SU-DHL-6 (cell line): ENCODE measurements at regions not wholly inside any gene's neighbourhood (a gene's known extent, or its start where the extent isn't known, plus 50 kb on each side); places are given as distances from the start of the nearest gene placed in this dataset.

Source experiments
- H2AFZ ChIP-seq: fragments of 200-600 bp; sonication (generic); 2 replicates; pipeline ENCODE4 v1.6.1; 2014; ENCODE audit warnings: low read depth, mild to moderate bottlenecking, moderate library complexity, mixed read lengths, antibody characterized with exemption, low read length; ENCODE audit not compliant: severe bottlenecking
- H3F3A ChIP-seq: fragments of 200-600 bp; shearing (Covaris generic); 2 replicates; pipeline ENCODE4 v1.6.0; 2016; ENCODE audit warnings: antibody characterized with exemption, mild to moderate bottlenecking; ENCODE audit not compliant: insufficient read depth
- H3K27ac ChIP-seq: fragments of 200-600 bp; sonication (generic); 2 replicates; pipeline ENCODE4 v1.5.1; 2016; ENCODE audit warnings: low read depth, mild to moderate bottlenecking, low read length, moderate library complexity, mixed read lengths
- H3K27me3 ChIP-seq: fragments of 200-600 bp; sonication (generic), shearing (Covaris generic); 2 replicates; pipeline ENCODE4 v1.6.0; 2014; ENCODE audit warnings: mild to moderate bottlenecking, low read length
- H3K36me3 ChIP-seq: fragments of 200-600 bp; sonication (generic); 2 replicates; pipeline ENCODE4 v1.6.1; 2014; ENCODE audit warnings: mild to moderate bottlenecking, low read length, mixed read lengths
- H3K4me2 ChIP-seq: fragments of 300-600, 200-600 bp; shearing (Covaris generic), sonication (generic); 2 replicates; pipeline ENCODE4 v1.6.0; 2014; ENCODE audit warnings: low read length, low read depth, mild to moderate bottlenecking; ENCODE audit not compliant: poor library complexity, severe bottlenecking
- H3K4me3 ChIP-seq: fragments of 200-600 bp; sonication (generic); 2 replicates; pipeline ENCODE4 v1.5.1; 2014; ENCODE audit warnings: antibody characterized with exemption, low read length, mild to moderate bottlenecking, mixed read lengths; ENCODE audit not compliant: insufficient read depth, poor library complexity, severe bottlenecking
- H3K79me2 ChIP-seq: fragments of 200-600 bp; sonication (generic); 2 replicates; pipeline ENCODE4 v1.6.1; 2014; ENCODE audit warnings: mild to moderate bottlenecking, low read length, moderate library complexity; ENCODE audit not compliant: insufficient read depth
- H3K9ac ChIP-seq: fragments of 200-600 bp; sonication (generic); 2 replicates; pipeline ENCODE4 v1.7.0; 2014; ENCODE audit warnings: mild to moderate bottlenecking, low read length
- H3K9me2 ChIP-seq: fragments of 200-600 bp; sonication (generic); replicated peaks from 2 replicates; pipeline ENCODE4 v1.6.1; 2014; ENCODE audit warnings: low read length; ENCODE audit not compliant: insufficient read depth
- H3K9me3 ChIP-seq: fragments of 200-600 bp; sonication (generic); 2 replicates; pipeline ENCODE4 v1.6.1; 2014; ENCODE audit warnings: low read length, mixed read lengths; ENCODE audit not compliant: insufficient read depth
- H4K20me1 ChIP-seq: fragments of 200-600 bp; sonication (generic); 2 replicates; pipeline ENCODE4 v1.6.1; 2014; ENCODE audit warnings: low read depth, mild to moderate bottlenecking, antibody characterized with exemption, low read length, moderate library complexity, mixed read lengths
- EZH2phosphoT487 ChIP-seq: fragments of 200-600 bp; sonication (generic), shearing (Covaris generic); conservative IDR thresholded peaks from 2 replicates; pipeline ENCODE4 v1.6.1; 2018; ENCODE audit warnings: mild to moderate bottlenecking, antibody characterized with exemption, low read length, moderate library complexity, mixed read lengths
- TF ChIP-seq, protein P1 (sequence below): fragments of 200-600 bp; sonication (generic); IDR thresholded peaks from one replicate; pipeline ENCODE4 v1.5.1; 2017; ENCODE audit warnings: antibody characterized with exemption, mild to moderate bottlenecking, low read length, moderate library complexity; ENCODE audit not compliant: insufficient read depth, poor library complexity, severe bottlenecking

DNA sequence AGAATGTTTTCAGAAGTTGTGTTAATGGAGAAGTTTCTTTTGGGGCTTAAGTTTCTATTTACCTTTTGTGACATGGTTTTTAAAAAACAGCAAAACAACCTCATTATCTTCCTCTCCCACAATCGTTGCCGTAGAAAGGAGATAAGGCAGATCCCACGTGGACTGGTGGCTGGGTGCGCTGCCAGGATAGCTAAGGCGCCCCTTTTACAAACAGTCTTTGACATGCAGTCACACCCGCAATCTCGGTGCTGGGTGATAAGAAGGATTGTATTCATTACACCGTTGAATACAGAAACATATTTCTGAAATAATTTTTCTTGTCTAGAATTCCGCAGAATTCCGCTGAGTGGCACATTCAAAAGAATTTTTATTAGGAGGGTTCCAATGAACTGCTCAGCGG is 271.1 kb downstream of the UQCRFS1 start:
- H4K20me1 ChIP-seq: no peaks in the 10 kb centered on the region
- H3K36me3 ChIP-seq: no peaks in the 10 kb centered on the region
- no peak overlapping the region for H3K4me3 ChIP-seq
- no peak overlapping the region for H3K4me2 ChIP-seq
- no peaks in the 10 kb centered on the region for H3K27me3 ChIP-seq
- H3K9me3 ChIP-seq: no peaks in the 10 kb centered on the region
- no peak overlapping the region for H3K9ac ChIP-seq
- no peaks in the 10 kb centered on the region for H3K79me2 ChIP-seq
- no peaks in the 10 kb centered on the region for H3F3A ChIP-seq
- H3K27ac ChIP-seq: no peak overlapping the region
- TF ChIP-seq, protein P1, sequence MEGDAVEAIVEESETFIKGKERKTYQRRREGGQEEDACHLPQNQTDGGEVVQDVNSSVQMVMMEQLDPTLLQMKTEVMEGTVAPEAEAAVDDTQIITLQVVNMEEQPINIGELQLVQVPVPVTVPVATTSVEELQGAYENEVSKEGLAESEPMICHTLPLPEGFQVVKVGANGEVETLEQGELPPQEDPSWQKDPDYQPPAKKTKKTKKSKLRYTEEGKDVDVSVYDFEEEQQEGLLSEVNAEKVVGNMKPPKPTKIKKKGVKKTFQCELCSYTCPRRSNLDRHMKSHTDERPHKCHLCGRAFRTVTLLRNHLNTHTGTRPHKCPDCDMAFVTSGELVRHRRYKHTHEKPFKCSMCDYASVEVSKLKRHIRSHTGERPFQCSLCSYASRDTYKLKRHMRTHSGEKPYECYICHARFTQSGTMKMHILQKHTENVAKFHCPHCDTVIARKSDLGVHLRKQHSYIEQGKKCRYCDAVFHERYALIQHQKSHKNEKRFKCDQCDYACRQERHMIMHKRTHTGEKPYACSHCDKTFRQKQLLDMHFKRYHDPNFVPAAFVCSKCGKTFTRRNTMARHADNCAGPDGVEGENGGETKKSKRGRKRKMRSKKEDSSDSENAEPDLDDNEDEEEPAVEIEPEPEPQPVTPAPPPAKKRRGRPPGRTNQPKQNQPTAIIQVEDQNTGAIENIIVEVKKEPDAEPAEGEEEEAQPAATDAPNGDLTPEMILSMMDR: no peak
- TF ChIP-seq EZH2phosphoT487: no peak
- H2AFZ ChIP-seq: no peak overlapping the region
- H3K9me2 ChIP-seq: no peaks in the 10 kb centered on the region

DNA sequence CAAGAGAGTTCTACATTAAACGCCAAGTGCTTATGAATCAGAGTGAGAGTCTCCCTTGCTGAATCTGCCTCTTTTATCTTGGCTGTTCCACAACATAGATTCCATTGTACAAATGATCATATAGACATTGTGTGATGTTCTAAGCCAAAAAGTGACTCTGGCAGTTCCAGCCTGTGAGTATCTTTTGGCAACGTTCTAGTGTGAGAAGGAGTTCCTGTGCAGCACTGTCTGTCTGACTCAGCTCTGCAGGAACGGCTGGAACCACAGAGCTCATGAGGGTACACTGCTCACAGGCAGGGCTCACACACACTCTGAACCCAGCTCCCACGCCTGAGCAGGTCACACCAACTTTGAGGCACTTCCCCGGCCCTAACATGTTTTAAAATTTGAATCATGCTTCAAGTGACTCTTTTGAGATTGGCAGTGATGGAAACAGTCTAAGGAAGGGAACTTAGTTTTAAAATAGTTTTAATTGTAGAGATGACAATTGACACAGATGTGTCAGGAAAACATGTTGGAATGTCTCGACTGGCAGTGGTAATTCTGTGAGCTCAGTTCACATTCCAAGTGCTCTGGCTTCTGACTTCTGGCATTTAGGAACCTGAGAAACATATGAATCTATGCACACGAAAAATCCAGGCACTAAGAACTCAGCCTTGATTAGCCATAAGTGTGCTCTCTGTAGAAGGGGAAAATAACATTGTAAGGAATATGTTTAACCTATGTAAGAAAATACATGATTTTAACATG is 272.0 kb downstream of the UQCRFS1 start:
- no peaks in the 10 kb centered on the region for H3F3A ChIP-seq
- no peak overlapping the region for H3K4me3 ChIP-seq
- no peaks in the 10 kb centered on the region for H3K36me3 ChIP-seq
- no peaks in the 10 kb centered on the region for H3K27me3 ChIP-seq
- H3K9ac ChIP-seq: no peak overlapping the region
- no peak overlapping the region for H3K4me2 ChIP-seq
- no peaks in the 10 kb centered on the region for H3K9me3 ChIP-seq
- TF ChIP-seq EZH2phosphoT487: no peak
- TF ChIP-seq, protein P1: no peak
- H4K20me1 ChIP-seq: no peaks in the 10 kb centered on the region
- no peak overlapping the region for H2AFZ ChIP-seq
- no peak overlapping the region for H3K27ac ChIP-seq
- no peaks in the 10 kb centered on the region for H3K9me2 ChIP-seq
- H3K79me2 ChIP-seq: no peaks in the 10 kb centered on the region

DNA sequence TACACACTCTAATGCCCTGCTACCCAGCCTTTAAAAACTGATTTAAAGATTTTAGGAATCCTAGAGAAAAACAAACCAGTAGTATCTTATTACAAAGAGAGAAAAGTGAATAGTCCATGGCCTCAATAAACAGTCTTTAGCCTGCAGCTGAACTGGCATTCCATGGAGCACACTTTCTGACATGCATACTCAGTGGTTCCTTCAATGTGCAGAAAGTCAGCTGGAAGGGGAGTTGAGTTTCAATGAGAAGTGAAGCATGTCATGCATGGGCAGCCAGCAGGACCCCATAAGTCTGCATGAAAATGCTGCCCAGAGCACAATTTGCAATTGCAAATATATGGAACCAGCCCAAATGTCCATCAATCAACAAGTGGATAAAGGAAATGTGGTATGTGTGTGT is 273.7 kb downstream of the UQCRFS1 start:
- Histone ChIP-seq H2AFZ (no peak overlapping the region), H4K20me1 (no peaks in the 10 kb centered on the region), H3K27me3 (no peaks in the 10 kb centered on the region), H3K9ac (no peak overlapping the region), H3K4me3 (no peak overlapping the region), H3K27ac (no peak overlapping the region), H3K9me3 (no peaks in the 10 kb centered on the region), H3K4me2 (no peak overlapping the region), H3F3A (no peaks in the 10 kb centered on the region), H3K9me2 (no peaks in the 10 kb centered on the region), H3K79me2 (no peaks in the 10 kb centered on the region), H3K36me3 (no peaks in the 10 kb centered on the region)
- no peak for TF ChIP-seq EZH2phosphoT487
- TF ChIP-seq, protein P1: no peak
